GM08714 (cell line): ENCODE measurements at regions not wholly inside any gene's neighbourhood (a gene's known extent, or its start where the extent isn't known, plus 50 kb on each side); places are given as distances from the start of the nearest gene placed in this dataset.

ENCODE experiments used
- H3K4me3 ChIP-seq: fragments of 200-500 bp; sonication (Bioruptor generic); 2 replicates; pipeline ENCODE4 v1.5.1; 2014; ENCODE audit warnings: mild to moderate bottlenecking, low read length, inconsistent platforms
- ZNF274 ChIP-seq: IDR thresholded peaks from 2 replicates; pipeline ENCODE4 v1.6.1; 2012; ENCODE audit warnings: mild to moderate bottlenecking, low read depth, low read length

DNA sequence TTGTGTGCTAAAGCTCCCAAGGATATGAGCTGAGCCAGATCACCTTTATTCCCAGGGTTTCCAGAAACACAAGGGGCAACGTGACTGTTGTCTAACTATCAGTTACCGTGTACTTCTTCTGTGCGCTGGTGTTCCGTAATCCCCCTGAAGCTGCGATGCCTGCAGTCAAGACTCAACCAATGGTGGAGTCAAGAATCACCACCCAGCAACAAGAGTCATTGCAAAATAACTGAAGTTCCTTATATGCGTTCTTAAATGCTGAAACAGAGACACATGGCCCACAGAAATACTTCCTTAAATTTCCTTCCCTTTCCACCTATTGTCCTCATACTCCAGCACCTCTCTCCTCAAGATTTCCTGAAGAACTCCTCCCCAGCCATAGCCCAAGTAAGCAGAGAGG, 200.2 kb downstream of the KATNAL1 start:
- no peak overlapping the region for H3K4me3 ChIP-seq
- no peak for TF ChIP-seq ZNF274

DNA sequence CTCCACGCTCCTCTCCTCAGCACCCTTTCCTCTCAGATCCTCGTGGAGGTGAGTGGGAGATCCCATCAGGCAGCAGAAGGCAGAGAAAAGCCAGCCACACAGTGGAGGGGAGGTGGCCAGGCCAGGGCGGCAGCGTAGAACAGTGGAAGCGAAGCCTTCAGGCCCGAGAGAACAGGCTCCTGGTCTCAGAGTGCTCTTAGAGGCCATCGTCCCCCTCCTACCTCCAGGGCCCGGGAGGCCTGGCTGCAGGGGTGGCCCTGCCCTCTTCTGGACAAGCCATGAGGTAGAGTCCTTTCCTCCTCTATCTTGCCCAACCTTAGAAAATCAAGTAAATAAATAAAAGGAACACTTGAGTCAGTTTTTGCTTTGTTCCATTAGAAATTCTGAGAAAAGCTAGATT, 202.0 kb downstream of the KATNAL1 start:
- no peak for TF ChIP-seq ZNF274
- no peak overlapping the region for H3K4me3 ChIP-seq

DNA sequence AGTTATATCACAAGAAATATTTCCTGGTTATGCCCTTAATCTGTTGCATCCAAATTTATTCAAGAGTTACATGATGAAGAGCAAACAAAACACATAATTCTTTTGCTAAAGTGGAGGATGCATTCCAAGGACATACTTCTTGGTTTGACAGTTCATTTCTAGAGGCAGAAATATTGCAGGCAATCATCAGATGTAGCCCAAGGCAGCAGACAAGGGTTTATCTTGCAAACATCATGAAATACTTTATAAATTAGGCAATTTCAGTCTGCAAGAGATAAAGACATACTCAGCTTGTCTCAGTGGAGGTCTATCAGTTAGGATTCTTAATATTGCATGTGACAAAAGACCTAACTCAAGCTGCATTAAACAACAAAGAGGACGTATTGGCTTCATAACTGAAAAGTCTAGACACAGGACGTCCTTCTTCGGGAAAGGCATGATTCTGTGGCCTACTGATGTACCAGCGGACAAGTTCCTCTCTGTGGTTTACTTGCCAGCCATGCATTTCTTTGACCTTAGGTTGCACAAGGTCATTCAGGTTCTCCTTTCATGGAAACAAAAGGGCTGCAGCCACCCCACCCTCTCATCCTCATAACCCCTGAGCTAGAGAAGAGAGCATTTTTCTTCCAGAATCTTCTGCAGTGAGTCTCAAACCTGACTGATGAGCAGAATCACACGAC, 204.1 kb downstream of the KATNAL1 start:
- no peak for TF ChIP-seq ZNF274
- H3K4me3 ChIP-seq = no peak overlapping the region

DNA sequence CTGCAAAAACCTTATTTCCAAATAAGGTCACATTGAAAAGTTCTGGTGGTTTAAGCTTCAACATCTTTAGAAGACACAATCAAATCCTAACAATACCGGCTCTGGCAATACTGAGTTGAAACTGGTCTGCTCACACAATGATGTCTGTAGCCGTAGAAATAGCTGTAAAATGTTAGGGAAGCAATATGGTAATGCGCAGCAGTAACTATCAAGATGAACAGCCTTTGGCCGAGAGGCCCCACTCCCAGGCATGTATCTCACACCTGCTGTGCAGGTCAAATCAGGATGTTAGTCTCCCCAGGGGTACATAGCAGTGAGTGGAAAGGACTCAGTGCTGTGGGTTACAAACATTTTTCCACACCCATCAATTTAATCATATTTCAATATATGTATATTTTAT, 207.1 kb downstream of the KATNAL1 start:
- no peak overlapping the region for H3K4me3 ChIP-seq
- TF ChIP-seq ZNF274 = no peak

DNA sequence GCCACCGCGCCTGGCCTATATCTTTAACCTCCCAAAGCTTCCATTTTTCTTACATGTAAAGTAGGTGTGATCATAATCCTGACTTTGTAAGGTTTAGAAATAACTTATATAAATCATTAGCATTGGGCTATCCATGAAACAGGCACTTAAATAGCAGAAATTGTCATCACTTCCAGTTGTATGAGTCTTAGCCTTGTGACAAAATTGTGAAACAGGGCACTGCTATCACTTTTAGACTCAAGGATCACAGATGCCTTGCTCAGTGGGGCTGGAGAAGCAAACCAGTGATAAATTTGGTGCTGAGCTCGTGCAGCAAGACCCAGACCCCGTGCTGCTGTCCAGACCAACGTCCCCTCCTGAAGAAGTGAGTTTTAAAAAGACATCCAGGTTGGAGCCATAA, 209.7 kb downstream of the KATNAL1 start:
- H3K4me3 ChIP-seq = no peak overlapping the region
- TF ChIP-seq ZNF274 = no peak

DNA sequence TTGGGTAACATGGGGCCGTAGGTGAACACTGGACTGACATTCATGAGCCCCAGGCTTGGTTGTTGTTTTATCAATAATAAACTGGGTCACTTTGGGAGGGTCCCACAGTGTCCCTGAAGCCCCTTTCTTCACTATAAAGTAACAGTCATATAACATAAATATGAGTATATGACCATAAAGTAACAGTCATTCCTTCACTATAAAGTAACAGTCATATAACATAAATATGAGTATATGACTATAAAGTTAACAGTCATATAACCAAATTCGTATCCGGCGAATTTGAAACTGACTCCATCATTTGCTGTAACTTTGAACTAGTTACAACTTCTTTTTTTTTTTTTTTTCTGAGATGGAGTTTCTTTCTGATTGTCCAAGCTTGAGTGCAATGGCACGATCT, 210.3 kb downstream of the KATNAL1 start:
- no peak for TF ChIP-seq ZNF274
- no peak overlapping the region for H3K4me3 ChIP-seq

DNA sequence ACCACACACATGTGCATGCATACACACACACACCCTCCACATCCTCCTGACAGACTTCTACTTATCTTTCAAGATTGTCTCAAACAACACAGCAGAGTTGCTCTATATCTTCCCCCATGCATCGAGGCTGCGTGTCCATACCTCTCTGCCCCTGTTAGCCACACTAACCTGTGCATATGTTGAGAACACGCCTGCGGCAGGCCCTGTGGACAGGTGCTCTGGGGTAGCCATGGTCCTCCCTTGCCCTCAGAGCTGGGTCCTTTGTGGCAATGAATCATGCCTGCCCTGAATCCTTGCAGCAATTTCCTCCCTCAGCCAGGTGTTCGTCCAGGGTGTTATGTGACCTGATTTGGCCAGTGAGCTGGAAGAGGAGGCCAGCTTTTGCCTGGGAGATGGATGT, 213.3 kb downstream of the KATNAL1 start:
- H3K4me3 ChIP-seq = no peak overlapping the region
- no peak for TF ChIP-seq ZNF274

DNA sequence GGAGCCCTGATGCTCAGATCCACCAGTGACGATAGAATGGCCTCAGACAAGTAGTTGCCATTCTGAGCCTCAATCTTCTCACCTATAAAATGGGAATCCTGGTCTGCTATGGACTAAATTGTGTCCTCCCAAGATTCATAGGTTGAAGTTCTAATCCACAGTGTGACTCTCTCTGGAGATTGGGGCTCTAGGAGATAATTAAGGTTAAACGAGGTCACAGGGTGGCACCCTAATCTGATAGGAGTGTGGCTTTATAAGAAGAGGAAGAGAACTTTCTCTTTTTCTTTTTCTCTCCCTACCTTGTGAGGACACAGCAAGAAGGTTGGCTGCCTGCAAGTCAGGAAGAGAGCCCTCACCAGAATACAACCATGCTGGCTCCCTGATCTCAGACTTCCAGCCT, 214.1 kb downstream of the KATNAL1 start:
- H3K4me3 ChIP-seq = no peak overlapping the region
- TF ChIP-seq ZNF274 = no peak

DNA sequence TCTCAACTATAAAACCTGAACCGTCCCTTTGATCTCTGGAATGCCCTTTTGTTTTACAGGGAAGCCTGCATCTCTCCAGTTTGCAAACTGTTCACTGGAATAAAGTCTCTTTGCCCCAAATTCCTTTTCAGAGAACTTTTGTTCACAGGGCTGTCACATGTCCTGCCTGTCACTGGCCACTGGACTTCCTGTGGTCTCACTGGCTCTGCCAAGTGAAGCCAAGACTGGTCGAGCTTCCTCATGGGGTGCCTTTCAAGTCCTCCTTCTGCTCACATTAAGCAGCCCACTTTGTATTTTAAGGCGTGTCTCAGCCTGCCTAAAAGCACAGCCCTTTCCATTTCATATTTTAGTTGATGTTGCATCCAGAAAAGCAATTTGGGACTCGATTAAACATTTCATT, 215.7 kb downstream of the KATNAL1 start:
- H3K4me3 ChIP-seq = no peak overlapping the region
- no peak for TF ChIP-seq ZNF274

DNA sequence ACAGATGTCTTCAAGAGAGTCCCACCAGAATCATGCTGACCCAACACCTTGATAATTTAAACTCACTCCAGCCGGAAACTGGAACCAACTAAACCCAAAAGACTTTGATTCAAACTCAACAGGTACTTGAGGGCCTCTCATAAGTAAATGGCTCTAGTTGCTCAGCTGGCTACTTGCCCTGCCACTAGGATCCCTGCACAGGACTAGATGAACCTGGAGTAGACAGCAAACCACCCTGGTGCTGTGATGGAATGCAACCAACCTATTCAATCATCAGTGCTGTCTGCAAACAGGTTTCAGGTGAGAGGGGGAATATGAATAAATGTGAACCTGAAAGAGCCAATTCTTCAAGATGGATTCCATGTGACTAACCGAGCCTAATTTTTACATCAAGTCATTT, 216.3 kb downstream of the KATNAL1 start:
- no peak overlapping the region for H3K4me3 ChIP-seq
- TF ChIP-seq ZNF274 = no peak

DNA sequence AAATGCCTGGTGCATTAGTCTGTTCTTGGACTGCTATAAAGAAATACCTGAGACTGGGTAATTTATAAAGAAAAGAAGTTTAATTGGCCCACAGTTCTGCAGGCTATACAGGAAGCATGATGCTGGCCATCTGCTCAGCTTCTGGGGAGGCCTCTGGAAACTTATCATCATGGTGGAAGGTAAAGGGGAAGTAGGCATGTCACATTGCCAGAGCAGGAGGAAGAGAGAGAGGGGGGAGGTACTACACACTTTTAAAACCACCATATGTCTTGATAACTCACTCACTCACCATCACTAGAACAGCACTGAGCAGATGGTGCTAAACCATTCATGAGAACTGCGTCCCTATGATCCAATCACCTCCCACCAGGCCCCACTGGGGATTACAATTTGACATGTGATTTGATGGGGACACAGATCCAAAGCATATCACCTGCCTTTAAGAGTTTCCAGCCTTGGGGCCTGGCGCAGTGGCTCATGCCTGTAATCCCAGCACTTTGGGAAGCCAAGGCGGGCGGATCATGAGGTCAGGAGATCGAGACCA, 219.0 kb downstream of the KATNAL1 start:
- H3K4me3 ChIP-seq = no peak overlapping the region
- TF ChIP-seq ZNF274 = no peak

DNA sequence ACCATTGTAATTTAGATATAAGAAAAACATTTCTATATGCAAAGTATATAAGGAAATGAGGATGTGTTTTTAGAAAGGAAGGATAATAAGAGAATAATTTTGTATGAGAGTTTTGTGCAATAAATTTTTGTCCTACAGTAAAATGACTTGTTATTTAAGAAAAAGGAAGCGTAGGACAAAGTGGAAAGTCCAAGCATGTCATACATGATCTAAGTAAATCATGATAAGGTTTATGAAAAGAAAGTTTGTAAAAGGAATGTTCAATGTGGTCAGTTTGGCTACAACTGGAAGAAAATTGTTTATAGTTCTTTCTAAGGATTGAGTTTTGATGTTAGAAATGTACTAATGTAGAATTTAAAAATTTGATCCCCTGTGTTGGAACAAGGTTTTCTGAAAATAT, 222.3 kb downstream of the KATNAL1 start:
- TF ChIP-seq ZNF274 = no peak
- H3K4me3 ChIP-seq = no peak overlapping the region

DNA sequence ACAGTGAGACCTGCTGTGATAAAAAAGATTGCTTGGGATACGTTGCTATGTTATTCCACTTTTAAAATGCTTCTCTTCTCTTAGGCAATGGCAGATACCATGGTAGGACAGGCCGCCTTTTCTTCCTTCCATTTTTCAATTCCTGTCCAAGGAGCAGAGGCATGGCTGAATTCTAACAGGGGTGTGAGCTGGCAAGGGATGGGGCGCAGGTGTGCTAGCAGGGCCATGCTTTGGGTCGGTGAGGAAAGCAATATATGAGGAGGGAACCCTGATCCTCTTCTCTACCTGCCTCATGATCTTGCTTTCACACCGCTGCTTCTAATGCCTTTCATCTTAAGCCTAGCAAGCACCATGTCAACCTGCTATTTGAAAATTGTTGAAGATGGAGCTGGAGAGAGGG, 225.0 kb downstream of the KATNAL1 start:
- no peak overlapping the region for H3K4me3 ChIP-seq
- TF ChIP-seq ZNF274 = no peak

DNA sequence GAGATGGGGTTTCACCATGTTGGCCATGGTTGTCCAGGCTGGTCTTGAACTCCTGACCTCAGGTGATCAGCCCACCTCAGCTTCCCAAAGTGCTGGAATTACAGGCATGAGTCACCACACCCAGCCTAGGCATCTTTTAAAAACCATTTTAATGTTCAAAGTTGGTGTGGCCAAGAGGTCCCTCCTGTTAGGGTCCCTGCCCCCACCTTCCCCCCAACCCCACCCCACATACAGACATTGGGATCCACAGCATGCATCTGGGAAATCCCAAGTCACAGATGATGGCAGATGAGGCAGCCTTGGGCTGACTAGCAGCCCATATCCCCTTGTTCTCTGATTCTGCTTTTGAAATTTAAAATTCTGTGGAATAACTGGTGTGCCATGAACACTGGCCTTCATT, 226.0 kb downstream of the KATNAL1 start:
- TF ChIP-seq ZNF274 = no peak
- no peak overlapping the region for H3K4me3 ChIP-seq

DNA sequence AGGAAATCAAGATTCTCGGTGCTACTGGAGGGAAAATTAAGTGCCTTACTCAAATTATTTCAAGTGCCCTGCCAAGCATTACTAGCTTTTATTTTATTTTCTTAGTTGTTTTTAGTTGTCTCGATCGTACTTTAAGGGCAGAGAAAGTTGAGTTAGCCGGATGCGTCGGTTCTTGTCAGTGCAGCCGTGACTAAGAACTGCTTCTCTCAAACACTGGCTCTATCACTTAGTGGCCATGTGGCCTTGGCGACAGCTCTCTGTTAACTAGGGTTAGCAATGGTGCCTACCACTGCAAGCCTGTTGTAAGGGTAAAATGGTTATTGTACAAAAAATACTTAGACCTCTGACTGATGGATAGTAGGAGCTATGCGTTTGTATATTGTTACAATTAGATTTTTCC, 227.8 kb downstream of the KATNAL1 start:
- no peak for TF ChIP-seq ZNF274
- no peak overlapping the region for H3K4me3 ChIP-seq

DNA sequence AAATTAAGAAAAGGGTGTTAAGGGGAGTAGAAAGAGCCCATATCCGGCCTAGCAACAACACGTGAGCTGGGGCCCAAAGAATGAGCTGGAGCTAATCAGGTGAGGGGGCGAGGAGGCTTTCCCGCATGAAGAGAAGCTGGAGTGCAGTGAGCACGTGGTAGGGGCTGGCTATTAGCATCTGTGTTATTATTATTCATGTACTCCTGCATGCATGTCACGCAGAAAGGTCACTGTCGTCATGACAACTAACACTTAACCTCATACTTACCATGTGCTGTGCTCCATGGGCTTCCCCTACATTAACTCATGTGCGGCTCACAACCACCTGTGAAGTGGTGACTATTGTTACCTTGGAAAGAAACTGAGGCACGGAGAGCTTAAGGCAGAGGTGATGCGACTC, 227.6 kb upstream of the UBL3 start:
- no peak overlapping the region for H3K4me3 ChIP-seq
- TF ChIP-seq ZNF274 = no peak

DNA sequence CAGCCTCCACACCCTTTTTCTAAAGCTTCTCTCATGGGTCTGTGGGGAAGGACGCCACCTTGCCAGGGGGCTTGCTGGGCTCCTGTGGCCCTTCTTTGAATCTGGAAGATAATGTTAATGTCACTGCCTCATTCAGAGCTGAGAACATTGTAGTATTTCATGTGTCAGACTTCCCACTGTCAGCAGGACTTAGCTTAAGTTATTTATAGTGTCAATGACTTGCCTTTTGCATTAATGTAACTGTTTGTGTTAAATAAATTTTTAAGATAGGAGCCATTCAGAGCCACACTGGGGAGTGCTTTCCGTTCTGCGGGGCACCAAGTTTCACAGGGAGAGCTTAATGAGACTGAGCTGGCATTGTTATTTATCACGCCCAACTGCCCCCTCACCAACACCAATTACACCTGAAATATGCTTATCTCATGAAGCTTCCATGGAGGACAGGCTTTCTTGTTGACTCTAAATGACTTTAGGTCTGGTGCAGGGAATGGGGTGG, 226.9 kb upstream of the UBL3 start:
- H3K4me3 ChIP-seq = no peak overlapping the region
- TF ChIP-seq ZNF274 = no peak
